ENCODE measurements at regions not wholly inside any gene's neighbourhood (a gene's known extent, or its start where the extent isn't known, plus 50 kb on each side); places are given as distances from the start of the nearest gene placed in this dataset.

DNA sequence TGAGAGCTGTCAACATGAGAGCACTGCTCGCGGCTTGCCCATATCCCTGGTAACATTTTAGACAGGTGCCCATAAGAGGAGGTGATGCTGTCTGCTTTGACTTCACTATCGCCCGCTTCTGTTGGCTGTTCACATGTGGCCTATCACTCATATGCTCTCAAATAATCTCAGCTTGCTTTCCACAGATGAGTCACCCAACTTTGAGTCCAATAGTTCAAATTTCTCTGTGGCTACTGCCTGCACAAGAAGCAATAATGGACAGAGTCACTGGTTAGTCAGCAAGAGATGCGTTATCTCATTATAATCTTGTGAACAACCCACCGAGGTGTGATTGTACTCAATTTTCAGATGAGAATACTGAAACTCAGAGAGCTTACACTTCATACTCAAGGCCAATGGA is 1714.1 kb downstream of the LRRC4C start:
- no TSS peak for BruUV-seq (replicated peaks)
- no peak for ATAC-seq
- ChIA-PET CTCF (no interaction called here), POLR2A (no interaction called here), SMC1A (ENCODE audit: uncharacterized antibody, unreplicated experiment) (no interaction called here), RAD21 (ENCODE audit: unreplicated experiment) (no interaction called here)
- FAIRE-seq, result no peak
- no peak overlapping the region for H3K4me3 ChIP-seq
- no peaks in the 10 kb centered on the region for H4K20me1 ChIP-seq (ENCODE audit: control insufficient read depth, insufficient read depth)
- H3K4me2 ChIP-seq (ENCODE audit: control insufficient read depth, insufficient read depth), result no peak overlapping the region
- no peaks in the 10 kb centered on the region for H3K79me2 ChIP-seq (ENCODE audit: control insufficient read depth, insufficient read depth, low read length)
- no peak overlapping the region for H3K9ac ChIP-seq (ENCODE audit: control insufficient read depth, insufficient read depth, low read length)
- no peaks in the 10 kb centered on the region for H3K27me3 ChIP-seq (replicated peaks in 1 of 2; ENCODE audit: control insufficient read depth in 2 of 2, insufficient read depth in 2 of 2, low read length in 1 of 2)
- TF ChIP-seq, protein P1, sequence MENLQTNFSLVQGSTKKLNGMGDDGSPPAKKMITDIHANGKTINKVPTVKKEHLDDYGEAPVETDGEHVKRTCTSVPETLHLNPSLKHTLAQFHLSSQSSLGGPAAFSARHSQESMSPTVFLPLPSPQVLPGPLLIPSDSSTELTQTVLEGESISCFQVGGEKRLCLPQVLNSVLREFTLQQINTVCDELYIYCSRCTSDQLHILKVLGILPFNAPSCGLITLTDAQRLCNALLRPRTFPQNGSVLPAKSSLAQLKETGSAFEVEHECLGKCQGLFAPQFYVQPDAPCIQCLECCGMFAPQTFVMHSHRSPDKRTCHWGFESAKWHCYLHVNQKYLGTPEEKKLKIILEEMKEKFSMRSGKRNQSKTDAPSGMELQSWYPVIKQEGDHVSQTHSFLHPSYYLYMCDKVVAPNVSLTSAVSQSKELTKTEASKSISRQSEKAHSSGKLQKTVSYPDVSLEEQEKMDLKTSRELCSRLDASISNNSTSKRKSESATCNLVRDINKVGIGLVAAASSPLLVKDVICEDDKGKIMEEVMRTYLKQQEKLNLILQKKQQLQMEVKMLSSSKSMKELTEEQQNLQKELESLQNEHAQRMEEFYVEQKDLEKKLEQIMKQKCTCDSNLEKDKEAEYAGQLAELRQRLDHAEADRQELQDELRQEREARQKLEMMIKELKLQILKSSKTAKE (IDR thresholded peaks at IDR 0.05; ENCODE audit: low read depth, poor library complexity, severe bottlenecking), result no peak
- TF ChIP-seq TCF7 (IDR thresholded peaks at IDR 0.05; ENCODE audit: borderline replicate concordance) (no peak), ASH2L (IDR thresholded peaks at IDR 0.05; ENCODE audit: borderline replicate concordance, low read depth) (no peak), FOXM1 (IDR thresholded peaks at IDR 0.05; ENCODE audit: low read depth, low read length) (no peak), WRNIP1 (IDR thresholded peaks at IDR 0.05; ENCODE audit: borderline replicate concordance, low read depth, low read length) (no peak)
- TF ChIP-seq, protein P2, sequence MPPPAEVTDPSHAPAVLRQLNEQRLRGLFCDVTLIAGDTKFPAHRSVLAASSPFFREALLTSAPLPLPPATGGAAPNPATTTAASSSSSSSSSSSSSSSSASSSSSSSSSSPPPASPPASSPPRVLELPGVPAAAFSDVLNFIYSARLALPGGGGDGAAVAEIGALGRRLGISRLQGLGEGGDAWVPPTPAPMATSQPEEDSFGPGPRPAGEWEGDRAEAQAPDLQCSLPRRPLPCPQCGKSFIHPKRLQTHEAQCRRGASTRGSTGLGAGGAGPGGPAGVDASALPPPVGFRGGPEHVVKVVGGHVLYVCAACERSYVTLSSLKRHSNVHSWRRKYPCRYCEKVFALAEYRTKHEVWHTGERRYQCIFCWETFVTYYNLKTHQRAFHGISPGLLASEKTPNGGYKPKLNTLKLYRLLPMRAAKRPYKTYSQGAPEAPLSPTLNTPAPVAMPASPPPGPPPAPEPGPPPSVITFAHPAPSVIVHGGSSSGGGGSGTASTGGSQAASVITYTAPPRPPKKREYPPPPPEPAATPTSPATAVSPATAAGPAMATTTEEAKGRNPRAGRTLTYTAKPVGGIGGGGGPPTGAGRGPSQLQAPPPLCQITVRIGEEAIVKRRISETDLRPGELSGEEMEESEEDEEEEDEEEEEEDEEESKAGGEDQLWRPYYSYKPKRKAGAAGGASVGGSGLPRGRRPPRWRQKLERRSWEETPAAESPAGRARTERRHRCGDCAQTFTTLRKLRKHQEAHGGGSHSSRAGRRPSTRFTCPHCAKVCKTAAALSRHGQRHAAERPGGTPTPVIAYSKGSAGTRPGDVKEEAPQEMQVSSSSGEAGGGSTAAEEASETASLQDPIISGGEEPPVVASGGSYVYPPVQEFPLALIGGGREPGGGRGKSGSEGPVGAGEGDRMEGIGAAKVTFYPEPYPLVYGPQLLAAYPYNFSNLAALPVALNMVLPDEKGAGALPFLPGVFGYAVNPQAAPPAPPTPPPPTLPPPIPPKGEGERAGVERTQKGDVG (CRISPR knock-in tag; IDR thresholded peaks at IDR 0.05), result no peak
- TF ChIP-seq, protein P3, sequence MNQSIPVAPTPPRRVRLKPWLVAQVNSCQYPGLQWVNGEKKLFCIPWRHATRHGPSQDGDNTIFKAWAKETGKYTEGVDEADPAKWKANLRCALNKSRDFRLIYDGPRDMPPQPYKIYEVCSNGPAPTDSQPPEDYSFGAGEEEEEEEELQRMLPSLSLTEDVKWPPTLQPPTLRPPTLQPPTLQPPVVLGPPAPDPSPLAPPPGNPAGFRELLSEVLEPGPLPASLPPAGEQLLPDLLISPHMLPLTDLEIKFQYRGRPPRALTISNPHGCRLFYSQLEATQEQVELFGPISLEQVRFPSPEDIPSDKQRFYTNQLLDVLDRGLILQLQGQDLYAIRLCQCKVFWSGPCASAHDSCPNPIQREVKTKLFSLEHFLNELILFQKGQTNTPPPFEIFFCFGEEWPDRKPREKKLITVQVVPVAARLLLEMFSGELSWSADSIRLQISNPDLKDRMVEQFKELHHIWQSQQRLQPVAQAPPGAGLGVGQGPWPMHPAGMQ (IDR thresholded peaks at IDR 0.05; ENCODE audit: borderline replicate concordance), result no peak
- TF ChIP-seq, protein P4, sequence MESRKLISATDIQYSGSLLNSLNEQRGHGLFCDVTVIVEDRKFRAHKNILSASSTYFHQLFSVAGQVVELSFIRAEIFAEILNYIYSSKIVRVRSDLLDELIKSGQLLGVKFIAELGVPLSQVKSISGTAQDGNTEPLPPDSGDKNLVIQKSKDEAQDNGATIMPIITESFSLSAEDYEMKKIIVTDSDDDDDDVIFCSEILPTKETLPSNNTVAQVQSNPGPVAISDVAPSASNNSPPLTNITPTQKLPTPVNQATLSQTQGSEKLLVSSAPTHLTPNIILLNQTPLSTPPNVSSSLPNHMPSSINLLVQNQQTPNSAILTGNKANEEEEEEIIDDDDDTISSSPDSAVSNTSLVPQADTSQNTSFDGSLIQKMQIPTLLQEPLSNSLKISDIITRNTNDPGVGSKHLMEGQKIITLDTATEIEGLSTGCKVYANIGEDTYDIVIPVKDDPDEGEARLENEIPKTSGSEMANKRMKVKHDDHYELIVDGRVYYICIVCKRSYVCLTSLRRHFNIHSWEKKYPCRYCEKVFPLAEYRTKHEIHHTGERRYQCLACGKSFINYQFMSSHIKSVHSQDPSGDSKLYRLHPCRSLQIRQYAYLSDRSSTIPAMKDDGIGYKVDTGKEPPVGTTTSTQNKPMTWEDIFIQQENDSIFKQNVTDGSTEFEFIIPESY (IDR thresholded peaks at IDR 0.05), result no peak
- H3K27ac ChIP-seq (ENCODE audit: control insufficient read depth, insufficient read depth), result no peak overlapping the region
- in situ Hi-C loops (cut with MboI), result no loop called here
- 57% methylated on average over 6 of the region's 6 CpGs for WGBS (ENCODE audit: insufficient coverage, insufficient replicate concordance, low lambda C conversion rate, missing lambda C conversion rate)
- intact Hi-C loops (cut with micrococcal nuclease; ENCODE audit: unreplicated experiment), result no loop called here
- no peak overlapping the region for H2AFZ ChIP-seq (ENCODE audit: control insufficient read depth, low read depth, low read length)
- no peaks in the 10 kb centered on the region for H3K36me3 ChIP-seq (ENCODE audit: control insufficient read depth in 2 of 2, insufficient read depth in 2 of 2, low read length in 1 of 2)
- no peaks in the 10 kb centered on the region; the same call in 2 of the 3 replicates for H3K9me3 ChIP-seq (replicated peaks; ENCODE audit: control insufficient read depth, insufficient read depth, low read length)
- no peak for DNase-seq (ENCODE audit: low read depth, low spot score)
- H3K4me1 ChIP-seq (ENCODE audit: control insufficient read depth, insufficient read depth, low read length), result no peaks in the 10 kb centered on the region
